ENCODE measurements at regions not wholly inside any gene's neighbourhood (a gene's known extent, or its start where the extent isn't known, plus 50 kb on each side); places are given as distances from the start of the nearest gene placed in this dataset.

- TF ChIP-seq CTCF (IDR thresholded peaks at IDR 0.05; ENCODE audit: extremely low read depth, missing control alignments): no peak
- no peak for DNase-seq (ENCODE audit: low spot score)
Measured at GRCh38 chr2:84319581-84319980, 139.5 kb downstream of the SUCLG1 start.

- no peak for DNase-seq (ENCODE audit: low spot score)
- no peak for TF ChIP-seq CTCF (IDR thresholded peaks at IDR 0.05; ENCODE audit: extremely low read depth, missing control alignments)
Measured at GRCh38 chr2:84317135-84317534, 141.9 kb downstream of the SUCLG1 start.

DNA sequence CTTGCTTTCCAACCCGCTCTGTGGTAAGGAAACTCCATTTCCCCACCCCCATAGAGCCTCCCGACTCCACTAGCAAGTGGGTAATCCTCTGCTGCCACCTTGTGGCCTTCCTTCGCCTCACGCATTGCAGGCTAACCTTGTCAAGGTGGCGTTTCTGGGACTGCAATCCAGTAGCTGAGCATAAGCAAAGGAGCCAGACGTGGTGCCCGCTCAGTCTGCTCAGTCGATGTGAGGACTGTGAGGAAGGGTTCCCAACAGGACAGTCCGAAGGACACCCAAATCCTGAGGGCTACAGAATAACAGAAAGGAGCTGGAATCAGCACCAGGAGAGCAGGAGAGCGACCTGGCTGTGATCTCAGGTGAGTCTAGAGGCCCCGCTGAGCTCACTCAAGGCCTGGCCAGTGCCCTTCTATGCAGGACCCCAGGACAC lies 144.2 kb downstream of the SUCLG1 start:
- peak; percentile 88 for TF ChIP-seq CTCF (IDR thresholded peaks at IDR 0.05; ENCODE audit: extremely low read depth, missing control alignments)

DNA sequence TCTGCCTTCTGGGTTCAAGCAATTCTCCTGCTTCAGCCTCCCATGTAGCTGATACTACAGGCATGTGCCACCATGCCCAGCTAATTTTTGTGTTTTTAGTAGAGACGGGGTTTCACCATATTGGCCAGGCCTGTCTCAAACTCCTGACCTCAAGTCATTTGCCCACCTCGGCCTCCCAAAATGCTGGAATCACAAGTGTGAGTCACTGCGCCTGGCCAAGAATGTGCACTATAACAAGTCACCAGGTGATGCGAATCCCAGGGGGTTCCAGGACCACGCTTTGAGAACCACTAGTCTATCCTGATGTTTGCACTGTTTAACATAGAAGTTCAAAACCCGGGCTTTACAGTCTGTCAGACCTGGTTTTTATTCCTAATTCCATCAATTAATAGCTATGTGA lies 144.8 kb downstream of the SUCLG1 start:
- no peak for TF ChIP-seq CTCF (IDR thresholded peaks at IDR 0.05; ENCODE audit: extremely low read depth, missing control alignments)

More for the DNA sequence above, 144.2 kb downstream of the SUCLG1 start:
- DNase-seq (ENCODE audit: low spot score): peak; percentile 65

GRCh38 chr2:84309281-84309680 lies 149.8 kb downstream of the SUCLG1 start:
- no peak for DNase-seq (ENCODE audit: low spot score)
- no peak for TF ChIP-seq CTCF (IDR thresholded peaks at IDR 0.05; ENCODE audit: extremely low read depth, missing control alignments)

More for the DNA sequence above, 144.8 kb downstream of the SUCLG1 start:
- no peak for DNase-seq (ENCODE audit: low spot score)

DNA sequence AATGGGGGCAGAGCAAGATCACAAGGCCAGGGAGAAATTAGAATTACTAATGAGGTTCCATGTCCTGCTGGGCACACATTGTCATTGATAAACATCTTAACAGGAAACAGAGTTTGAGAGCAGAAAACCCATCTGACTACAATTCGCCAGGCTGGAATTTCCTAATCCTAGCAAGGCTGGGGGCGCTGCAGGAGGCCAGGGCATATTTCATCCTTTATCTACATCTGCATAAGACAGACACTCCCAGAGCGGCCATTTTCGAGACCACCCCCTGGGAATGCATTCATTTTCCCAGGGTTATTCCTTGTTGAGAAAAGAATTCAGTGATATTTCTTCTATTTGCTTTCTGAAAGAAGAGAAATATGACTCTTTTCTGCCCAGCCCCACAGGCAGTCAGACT lies 152.7 kb downstream of the SUCLG1 start:
- TF ChIP-seq CTCF (IDR thresholded peaks at IDR 0.05; ENCODE audit: extremely low read depth, missing control alignments): no peak
- no peak for DNase-seq (ENCODE audit: low spot score)

DNA sequence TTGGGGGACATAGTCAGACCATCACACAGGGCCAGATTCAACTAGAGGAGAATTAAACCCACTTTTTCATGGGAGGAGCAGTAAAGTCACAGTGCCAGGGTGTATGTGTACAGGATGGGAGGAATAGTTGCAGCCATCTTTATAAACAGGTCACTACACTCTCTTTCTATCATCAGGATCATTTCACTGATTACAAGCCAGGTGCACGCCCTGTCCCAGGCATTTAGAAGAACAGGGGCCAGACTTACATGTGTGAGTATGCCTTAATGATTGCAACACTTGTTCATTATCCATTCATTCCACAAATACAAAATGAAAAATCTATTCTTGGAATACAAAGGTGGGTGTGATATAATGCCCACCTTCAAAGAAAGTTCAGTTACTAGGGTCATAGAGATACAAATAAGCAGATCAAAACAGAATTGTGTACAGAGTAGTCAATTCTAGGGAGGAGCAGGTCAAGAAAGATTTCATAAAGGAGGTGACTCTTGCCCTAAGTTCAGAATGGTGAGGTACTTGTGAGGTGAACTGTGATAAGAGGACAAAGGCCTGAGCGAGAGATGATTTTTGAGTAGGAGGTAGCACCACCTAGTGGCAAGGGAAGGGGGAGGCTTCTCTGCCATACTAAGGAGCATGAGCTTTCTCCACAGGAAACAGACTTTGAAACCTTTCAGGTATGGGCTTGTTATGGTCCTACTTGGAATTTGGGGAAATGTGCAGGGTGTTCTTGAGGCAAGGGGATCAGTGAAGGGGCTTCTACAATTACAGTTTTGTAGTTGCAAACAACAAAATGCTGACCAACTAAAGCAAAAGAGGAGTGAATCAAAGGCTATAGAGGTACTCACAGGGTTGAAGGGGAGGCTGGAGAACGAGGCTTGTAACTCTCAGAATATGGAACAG lies 156.3 kb downstream of the SUCLG1 start:
- peak; percentile 79 for DNase-seq (ENCODE audit: low spot score)
- peak; percentile 83 for TF ChIP-seq CTCF (IDR thresholded peaks at IDR 0.05; ENCODE audit: extremely low read depth, missing control alignments)

Measured in GM20000 (cell line).